HG03565 (cell line): ENCODE measurements at regions not wholly inside any gene's neighbourhood (a gene's known extent, or its start where the extent isn't known, plus 50 kb on each side); places are given as distances from the start of the nearest gene placed in this dataset.
"Not testable (repeated sequence)": the region's sequence is repeated elsewhere in the genome, so short reads cannot be mapped to it uniquely, and the experiment has no call there.

Source experiments
- ATAC-seq: cut with Tn5 transposase; IDR thresholded peaks from one replicate; pipeline ENCODE4 v1.9.1; 2021; ENCODE audit warnings: mild to moderate bottlenecking, moderate library complexity; ENCODE audit not compliant: unreplicated experiment

DNA sequence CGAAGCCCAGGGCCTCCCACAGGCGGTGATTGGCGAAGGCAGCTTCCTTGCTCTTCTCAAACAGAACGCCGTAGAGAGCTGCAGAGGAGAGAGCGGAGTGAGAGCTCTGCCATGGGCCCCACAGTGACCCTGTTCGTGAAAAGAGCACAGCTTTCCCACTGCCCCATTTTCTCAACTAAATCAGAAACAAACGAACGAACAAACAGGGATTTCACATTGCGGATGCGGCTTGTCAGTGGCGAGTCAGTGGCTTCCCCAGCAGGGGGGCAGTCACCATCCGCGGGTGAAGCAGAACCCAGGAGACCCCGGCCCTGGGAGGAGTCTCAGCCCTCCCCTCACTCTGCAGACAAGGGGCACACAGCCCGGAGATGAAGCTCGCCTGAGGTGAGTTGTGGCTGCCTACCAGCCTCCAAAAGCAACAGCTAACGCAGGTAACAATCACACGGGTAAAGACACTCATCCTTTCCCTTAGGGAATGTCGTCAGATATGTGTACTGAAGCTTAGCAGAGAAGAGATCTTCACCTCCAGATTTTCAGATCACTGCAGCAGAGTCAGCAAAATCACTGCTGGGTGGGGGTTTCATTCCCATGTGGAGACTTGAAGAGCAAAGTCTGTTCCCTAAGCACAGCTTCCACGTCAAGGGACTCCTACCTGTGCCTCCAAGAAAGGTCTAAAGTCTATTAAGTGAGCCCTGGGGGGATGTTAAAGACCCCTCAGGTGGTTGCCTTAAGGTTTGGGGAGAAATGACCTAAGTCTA is 51.2 kb upstream of the GPR31 start:
- no peak for ATAC-seq

DNA sequence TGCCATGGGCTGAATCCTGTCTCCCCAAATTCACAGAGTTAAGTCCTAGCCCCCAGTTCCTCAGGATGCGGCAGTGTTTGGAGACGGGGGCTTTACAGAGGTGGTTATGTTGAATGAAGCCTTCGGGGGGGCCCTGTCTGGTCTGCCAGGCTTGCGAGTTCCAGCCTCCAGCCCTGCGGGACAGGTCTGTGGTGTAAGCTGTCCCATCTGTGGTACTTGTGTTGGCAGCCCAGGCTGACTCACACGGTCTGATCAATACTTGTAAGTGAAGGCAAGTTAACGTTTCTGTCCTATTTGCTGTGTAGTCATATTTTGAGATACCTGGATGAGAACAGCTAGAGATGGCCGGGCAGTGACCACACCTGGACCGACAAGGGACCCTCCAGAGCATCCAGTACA is 51.8 kb upstream of the GPR31 start:
- no peak for ATAC-seq

- ATAC-seq, result no peak
Measured at GRCh38 chr6:167210375-167211294, 52.9 kb upstream of the GPR31 start.

DNA sequence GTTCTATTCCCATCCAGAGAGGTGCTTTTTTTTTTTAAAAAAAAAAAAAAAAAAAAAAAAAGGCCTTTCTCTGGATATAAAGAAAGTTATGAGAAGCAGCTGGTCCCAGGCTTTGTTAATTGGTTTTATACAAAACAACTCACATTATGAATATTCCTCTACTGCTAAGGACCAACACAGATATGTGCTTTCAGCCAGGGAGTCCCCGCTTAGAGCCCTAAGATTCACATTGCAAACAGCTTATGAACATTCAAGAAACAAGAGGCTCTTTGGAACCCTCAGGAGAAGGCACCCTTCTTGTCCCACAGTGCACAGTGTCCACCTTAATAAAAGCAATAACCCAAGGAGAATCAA is 53.5 kb upstream of the GPR31 start:
- ATAC-seq, result no peak

DNA sequence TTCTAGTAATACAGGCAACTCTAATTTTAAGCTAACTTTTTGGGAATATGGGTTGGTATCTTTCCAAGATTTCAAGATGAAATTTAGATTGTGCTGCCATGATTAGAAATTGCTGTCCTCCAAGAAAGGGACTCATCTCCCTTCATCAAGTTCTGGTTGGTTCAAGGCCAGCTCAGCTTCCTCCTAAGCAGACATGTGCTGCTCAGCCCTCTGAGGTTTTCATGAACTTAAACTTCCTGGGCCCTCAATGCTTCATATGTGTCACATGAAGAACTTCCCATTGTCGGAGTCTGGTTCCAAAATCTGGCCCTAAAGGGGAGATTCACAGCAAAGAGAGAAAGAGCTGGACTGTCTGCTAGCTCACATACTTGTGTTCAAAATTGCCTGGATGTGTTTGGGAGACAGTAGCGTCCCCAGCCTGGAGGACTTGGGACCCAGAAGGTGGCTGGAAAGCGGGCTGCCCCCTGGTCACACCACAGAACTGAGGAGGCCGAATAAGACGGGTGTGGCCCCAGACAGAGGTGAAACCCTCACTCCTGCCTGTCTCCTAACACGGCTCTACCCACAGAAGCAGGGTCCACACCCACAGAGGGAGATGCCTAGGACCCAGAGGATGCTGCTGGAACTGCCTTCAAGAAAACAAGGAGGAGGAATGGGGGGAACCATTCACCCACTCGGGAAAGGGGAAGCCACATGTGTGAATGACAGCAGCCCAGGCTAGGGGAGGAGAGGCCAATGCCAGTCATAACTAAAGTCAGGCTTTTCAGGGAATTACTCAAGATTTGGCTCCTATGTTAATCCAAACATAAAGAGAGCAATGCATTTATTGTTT is 54.3 kb upstream of the GPR31 start:
- ATAC-seq, result no peak

DNA sequence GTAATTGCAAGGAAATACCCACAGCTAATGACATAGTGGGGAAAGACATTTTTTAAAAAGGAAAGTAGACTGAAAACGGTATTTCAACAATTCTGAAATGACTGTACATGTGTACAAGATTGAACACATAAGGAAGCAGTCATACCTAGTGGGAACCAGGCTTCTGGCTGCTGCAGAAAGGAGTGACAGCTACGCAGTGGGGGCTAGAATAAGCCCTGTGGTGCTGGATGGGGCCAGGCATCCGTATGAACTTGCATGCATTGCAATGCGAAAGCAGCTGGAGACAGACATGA is 54.9 kb upstream of the GPR31 start:
- peak; percentile 72 for ATAC-seq

- no peak for ATAC-seq
Measured at GRCh38 chr6:167214206-167214605, 56.4 kb upstream of the GPR31 start.

GRCh38 chr6:167215429-167216250 is 57.9 kb upstream of the GPR31 start:
- ATAC-seq, result not testable (repeated sequence)

DNA sequence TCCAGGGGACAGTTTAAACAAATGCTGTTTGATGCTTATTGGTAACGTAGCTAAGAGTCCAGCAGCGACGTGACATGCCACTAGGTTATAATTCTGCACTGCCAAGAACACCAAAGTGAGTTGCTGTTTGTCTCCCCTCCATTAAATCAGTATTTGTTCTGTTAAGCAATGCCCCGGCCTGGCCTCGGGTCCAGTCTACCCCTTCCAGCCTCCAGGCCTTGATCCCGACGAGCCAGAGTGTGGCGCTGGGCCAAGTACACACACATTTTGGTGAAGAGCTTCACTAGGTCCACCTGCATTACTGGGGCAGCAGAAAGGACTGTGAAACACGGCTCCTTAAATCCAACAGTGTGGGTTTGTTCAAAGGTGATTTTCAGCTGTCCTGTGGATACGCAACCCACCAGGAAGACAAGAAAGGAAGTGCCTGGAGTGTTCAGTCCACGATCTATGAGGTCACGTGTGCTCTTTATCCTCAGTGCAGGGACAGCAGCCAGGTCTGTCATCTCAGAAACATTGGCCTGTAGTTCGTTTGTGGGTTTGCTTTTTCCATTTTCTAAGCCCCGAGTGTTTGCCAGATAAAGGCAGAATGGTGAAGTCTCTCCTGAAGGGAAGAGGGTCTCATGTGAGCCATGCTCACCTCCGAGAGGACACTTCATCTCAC is 58.7 kb upstream of the GPR31 start:
- ATAC-seq, result not testable (repeated sequence)

DNA sequence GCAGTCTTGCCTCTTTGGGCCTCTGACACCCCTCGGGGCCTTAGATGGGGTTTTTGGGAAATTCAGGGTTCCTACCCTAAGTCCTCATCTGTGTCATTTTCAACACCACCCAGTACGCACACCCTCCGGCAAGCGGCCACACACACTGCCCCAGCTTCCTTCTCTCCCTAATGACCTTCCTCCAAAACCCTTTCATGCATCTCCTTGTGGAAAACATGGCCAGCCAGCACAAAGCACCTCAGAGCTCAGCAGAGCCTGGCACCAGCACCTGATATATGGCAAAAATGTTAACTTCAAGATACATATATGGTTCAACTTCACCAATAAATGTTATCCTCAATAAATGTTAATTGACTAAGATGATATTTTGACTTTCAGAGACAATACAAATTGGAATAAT is 59.3 kb upstream of the GPR31 start:
- ATAC-seq, result not testable (repeated sequence)

DNA sequence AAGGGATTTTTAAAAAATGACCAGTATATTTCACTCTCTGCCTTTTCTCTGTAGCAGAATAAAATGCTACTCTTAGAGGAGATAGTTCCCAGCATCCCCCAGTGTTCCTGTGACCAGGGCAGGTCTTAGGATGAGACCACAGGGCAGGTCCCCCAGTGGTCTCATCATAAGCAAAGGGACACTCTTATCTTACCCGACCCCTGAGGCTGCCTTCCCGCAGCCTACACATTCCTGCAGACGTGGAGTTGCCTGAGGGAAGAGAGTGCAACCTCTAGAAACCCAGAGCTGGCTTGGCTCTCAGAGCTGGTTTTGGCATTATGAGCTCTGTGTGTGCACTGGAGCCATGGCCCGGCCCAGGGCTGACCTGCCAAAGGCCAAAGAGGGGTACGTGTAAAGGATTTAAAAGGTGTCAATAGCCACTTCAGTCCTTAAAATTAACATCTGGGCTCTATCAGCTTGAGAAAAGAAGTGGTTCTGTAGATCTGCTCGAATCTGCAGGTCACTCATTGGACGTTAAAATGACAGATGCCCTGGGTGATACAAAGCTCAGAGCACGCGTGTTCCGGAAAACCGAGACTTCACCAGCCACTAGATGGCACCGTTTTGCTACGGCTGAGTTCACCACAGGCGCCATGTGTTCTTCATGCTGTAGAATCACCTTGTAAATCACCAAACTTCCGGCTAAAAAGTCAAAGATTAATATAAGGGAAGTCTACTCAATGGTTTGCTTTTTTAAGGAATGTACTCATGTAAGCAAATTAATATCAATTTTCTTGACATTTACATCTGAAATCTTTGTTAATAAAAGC is 60.4 kb upstream of the GPR31 start:
- ATAC-seq, result peak; percentile 59

GRCh38 chr6:167219079-167219478 is 61.3 kb upstream of the GPR31 start:
- ATAC-seq, result not testable (repeated sequence)

- ATAC-seq, result no peak
Measured at GRCh38 chr6:167219967-167220512, 62.3 kb upstream of the GPR31 start.

DNA sequence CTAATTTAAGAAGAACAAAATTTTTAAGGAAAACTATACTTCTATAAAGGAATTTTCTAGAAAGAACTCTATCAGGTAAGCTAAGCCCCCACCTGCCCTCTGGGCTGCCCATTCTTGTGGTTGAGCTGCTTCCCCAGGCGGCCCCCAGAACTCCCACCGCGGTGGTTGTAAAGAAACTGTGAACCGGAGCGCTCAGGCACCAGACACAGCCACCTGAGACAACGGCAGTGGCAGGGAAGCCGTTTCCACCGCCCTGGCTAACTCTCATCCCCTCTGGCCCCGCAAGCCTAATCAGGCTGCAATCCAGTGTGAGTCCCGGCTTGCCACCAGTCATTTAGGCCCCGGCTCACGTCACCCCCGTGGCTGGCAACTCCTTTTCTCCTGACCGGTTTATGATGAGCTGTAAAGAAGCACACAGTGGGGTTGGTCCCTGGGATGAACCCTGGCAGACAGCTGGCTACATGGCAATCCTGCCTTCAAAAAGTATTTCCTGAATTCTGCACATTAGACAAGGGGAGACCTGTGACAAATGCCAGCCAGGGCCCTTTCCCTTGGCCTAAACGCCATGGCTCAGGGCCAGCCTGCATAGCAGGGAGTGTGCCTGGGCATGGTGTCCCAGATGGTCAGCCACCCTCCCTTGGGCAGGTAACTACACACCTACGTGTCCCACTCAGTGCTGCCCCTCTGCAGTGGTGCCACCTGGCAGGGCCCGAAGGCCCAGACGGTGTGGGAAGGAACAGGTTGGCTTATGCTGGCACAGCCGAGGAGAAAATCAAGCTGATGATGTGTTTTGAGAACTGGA is 63.8 kb upstream of the GPR31 start:
- ATAC-seq, result no peak

DNA sequence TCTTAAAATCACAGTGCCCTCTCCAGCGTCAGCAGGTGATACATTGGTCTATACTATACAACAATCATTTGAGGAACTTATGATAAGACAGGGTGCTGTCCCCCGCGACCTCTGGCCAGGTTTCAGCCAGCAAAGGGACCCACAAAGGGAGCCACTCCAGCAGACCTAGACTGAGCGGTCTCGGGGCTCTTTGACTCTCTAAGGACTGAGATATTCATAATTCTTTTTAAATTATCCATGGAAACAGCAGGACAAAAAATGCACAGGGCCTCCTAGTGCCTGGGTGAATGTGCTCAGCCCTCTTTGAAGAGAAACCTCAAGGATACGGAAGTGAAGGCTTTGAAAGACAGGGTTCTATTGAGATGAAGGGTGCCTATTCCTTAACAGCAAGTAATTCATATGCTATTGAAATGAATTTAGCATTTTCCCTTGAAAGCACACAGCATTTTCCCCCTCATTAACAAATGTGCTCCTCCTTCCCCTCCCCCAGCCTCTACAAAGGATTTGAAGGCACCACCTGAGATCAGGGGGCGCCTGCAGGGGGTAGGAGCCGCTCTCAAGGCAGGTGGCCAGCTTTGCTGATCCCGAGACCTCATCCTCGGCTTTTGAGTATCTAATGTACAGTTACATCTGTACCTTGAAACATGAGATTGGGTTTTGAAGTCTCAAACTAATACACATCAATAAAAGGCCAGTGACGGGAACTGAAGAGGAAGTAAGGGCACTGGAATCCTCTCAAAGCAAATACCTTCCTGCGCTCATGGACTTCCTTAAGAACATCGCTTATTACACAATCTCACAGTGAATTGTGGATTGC is 65.3 kb upstream of the UNC93A start:
- ATAC-seq, result not testable (repeated sequence)

DNA sequence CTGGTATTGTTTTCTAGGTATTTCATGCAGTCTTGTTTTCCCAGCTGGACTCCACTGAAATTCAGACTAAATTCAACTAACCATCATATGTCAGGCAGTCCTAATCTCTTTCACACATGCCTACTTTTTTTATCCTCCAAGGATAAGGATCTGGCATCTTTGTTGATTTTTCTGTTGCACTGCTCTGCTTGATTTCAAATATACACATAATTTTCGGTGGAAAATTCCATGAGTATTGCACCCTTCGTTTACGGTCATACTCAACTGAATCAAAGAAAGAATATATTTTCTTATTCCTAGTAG is 64.8 kb upstream of the UNC93A start:
- no peak for ATAC-seq

DNA sequence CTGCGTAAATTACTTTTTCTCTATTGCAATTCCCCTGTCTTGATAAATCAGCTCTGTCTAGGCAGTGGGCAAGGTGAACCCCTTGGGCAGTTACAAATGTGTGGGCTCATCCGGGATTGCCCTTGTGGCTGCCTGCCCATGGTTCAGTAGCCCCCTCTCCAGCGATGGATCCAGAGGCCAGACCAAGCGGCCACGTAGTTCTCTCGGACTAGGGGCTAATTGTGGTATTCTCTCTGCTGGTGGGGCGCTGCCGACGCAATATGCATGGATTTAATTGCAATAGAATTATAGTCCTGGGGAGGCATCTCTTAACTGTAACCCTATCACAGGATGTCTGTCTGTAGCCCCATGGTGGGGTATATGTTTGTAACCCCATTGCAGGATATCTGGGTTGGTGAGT is 64.3 kb upstream of the UNC93A start:
- no peak for ATAC-seq

DNA sequence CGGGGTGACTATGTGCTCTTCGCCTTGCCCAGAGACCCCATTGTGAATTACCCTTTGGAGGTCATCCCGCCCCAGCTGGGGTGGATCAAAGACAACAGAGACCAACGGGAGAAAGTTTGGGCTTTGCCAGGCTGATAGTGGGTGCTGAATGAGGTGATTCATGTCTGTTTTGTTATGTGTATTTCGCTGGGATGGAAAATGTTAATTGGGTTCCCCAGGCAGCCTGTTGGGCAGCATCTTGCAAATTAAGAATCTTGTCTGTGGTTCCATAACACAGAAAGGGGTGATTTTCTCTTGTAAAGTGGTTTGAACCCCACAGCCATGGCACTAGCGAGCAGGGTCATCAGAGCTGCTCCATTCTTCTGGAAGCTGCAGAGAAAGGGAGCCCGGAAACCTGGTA is 63.1 kb upstream of the UNC93A start:
- no peak for ATAC-seq
